GM21529 (cell line): ENCODE measurements at regions not wholly inside any gene's neighbourhood (a gene's known extent, or its start where the extent isn't known, plus 50 kb on each side); places are given as distances from the start of the nearest gene placed in this dataset.

ENCODE experiments used
- ATAC-seq: cut with Tn5 transposase; IDR thresholded peaks from one replicate; pipeline ENCODE4 v1.9.1; 2021; ENCODE audit not compliant: unreplicated experiment

GRCh38 chr21:28791595-28792282 is 200.9 kb downstream of the LTN1 start:
- no peak for ATAC-seq

GRCh38 chr21:28790335-28790734 is 202.3 kb downstream of the LTN1 start:
- ATAC-seq, result no peak

DNA sequence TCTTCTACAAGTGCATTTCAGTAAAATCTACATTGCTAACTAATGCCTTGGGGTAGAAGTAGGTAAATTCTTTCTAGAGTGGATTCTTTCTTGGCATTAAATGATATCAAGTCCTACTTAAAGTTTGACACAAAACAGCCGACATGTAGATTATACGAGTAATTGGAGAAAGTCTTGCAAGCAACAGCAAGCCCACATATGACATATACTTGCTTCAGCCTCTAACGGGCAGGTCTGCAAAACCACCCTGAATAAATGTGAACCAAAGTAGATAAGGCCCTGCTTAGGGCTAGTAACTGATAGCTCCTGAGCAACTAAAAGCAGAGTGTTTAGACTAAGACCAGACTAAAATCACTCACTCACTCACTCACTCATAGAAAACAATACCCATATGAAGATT is 203.2 kb downstream of the LTN1 start:
- no peak for ATAC-seq

DNA sequence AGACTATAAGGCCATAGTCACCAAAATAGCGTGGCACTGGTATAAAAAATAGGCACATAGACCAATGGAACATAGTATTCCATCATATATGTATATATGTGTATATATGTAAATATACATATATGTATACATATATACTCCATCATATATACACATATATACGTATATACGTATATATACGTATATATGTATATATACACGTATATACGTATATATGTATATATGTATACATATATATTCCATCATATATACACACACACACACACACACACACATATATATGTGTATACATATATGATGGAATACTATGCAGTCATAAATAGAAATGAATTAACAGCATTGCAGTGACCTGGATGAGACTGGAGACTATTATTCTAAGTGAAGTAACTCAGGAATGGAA is 204.6 kb downstream of the LTN1 start:
- ATAC-seq, result no peak

GRCh38 chr21:28783641-28784185 is 209.0 kb downstream of the LTN1 start:
- no peak for ATAC-seq

DNA sequence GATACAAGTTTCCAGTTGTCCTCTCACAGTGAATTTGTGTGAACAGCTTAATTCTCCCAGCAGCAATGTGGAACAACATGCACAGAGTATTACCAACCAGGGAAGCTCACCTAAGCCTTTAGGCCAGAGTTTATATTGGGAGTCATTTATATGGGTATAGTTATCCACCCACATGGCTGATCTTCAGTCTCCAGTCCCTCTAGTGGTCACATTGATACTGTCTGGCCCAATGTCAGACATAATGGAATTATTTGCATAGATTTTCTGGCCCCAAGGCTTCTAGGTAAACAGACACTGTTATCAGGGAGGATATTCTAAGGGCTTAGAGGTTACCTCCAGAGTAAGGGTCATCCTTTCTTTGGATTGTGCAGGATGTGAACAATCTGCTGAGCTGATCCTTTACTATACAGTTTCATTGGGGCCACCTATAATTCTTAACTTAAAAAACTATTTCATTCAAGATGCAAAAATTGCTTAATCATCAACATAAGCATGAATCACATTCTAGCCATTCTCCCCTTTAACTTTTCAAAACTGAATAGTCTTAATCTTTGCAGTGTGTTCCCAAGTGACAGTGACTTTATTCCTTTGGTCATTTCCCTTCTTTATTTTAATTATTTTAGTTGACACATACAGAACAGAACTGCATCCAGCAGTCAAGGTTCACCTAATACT is 210.9 kb downstream of the LTN1 start:
- no peak for ATAC-seq

DNA sequence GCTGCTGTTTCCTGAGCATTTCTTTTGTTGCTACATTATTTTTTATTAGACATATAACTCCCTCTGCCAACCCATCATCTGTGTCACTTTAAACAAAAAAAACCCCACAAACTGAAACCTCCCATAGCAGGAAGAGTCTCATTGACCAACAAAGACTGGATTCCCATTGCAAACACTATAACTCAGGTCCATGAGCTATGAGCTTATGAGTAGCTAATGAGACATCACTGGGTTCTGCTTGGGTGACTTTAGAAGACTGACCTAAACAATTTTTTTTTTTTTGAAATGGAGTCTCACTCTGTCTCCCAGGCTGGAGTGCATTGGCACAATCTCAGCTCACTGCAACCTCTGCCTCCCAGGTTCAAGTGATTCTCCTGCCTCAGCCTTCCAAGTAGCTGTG is 212.8 kb downstream of the LTN1 start:
- no peak for ATAC-seq

GRCh38 chr21:28776251-28776650 is 216.4 kb downstream of the LTN1 start:
- no peak for ATAC-seq

- no peak for ATAC-seq
Measured at GRCh38 chr21:28775071-28775470, 217.6 kb downstream of the LTN1 start.

DNA sequence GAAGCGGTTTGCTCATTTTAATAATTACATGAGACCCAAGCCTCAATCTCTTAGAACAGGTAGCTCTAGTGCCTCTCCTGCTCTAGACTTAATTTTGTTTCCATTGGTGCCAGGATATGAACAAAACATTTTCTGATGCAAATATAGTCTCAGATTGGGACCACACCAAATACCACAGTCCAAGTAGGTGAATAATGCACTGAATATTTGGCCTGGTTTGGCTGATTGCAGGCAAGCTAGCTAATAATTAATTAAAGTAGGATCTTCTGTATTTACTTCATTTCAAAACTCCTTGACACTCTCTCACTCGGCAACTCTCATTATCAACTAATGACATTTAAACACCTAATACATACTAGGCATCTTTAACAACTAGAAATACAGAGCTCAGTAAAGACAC is 219.6 kb downstream of the LTN1 start:
- ATAC-seq, result no peak

GRCh38 chr21:28771790-28772501 is 220.7 kb downstream of the LTN1 start:
- ATAC-seq, result no peak

DNA sequence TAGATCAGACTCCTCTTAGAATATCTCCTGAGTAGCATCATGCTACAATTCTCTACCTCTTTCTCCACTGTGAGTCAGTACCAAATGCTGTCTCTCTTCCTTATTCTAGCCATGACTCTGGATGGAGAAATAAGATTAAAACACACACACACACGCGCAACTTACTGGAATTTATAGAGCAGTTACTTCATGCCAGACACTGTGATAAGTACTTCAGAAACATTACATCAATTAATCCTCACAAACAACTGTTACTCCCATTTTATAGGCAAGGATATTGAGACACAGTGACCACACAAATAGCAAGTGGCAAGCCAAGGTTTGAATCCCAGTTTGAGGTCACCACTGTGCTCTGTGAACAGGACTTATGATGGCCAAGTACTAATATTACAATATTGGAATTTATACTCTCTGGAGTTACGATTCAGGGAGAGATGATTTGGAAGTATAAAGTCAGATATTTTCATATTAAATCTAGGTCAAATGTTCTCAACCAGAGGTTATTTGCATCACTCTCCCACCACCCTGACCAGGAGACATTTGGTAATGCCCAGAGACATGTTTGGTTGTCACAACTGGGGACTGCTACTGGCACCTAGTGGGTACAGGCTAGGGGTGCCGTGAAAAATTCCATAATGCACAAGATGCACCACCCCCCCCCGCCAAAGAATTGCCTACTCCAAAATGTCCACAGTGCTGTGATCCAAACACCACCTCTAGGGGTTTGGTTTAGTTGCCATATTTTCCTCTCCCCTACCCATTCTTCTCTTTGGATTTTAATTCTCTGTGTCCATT is 221.6 kb downstream of the LTN1 start:
- no peak for ATAC-seq

DNA sequence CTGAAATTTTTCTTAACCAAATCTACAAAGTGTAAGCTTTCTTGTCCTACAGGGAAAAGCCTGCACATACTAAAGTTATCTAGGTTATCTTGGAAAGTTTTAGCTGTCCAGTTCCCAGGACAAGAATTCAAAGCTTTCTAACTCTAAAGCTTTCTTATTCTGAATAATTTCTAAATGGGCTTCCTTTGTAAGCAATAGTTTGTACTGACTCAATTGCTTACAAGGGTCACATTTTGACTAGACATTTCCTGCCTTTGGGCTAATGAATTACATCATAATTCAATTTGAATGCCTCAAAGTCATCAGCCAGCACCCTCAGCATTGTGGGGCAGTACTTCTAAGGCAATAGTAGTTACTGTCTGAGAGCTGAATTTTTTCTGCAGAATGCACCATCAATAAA is 223.0 kb downstream of the LTN1 start:
- no peak for ATAC-seq

GRCh38 chr21:28768753-28769152 is 223.9 kb downstream of the LTN1 start:
- no peak for ATAC-seq

- ATAC-seq, result no peak
Measured at GRCh38 chr21:28767523-28767922, 225.2 kb downstream of the LTN1 start.

DNA sequence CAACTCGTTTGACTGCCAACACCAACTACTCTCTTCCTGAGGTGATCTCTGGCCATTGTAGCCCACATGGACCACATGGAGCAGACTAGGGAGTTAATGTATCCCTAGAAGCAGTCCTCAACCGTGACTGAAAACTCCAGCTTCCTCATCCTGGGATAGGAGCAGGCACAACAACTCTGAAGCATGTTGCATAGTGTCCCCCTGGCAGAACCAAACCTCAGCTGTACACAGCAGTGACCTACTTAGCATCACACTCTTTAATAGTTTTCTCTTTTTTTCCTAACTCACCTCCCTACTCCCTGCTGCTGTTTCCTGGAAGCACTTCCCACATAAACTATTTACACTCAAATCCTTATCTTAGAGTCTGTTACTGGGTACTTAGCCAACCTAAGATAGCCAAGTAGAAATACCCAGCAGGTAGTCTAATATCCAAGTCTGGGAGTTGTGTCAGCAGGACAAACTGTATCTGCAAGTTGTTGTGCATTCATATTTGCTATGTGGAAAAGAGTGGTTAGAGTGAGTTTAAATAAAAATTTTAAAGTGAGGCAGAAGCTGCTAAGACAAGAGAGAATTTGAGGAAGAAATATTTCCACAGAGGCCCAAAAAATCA is 228.8 kb downstream of the LTN1 start:
- ATAC-seq, result no peak

DNA sequence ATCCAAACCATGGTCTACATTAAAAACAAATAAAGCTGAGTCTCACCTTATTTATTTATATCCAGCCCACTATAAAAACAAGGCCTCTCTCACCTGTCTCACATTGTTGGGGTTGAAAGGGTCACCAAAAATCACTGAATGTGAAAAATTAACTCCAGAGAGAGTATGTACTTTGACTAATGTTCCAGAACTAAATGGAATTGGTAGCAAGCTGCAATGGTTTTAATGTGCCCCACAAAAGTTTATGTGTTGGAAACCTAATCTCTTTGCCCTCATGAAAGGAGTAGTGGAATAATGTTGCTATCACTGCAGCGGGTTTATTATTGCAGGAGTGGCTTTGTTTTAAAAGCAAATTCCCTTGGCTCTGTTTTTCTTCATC is 230.3 kb downstream of the LTN1 start:
- ATAC-seq, result no peak

GRCh38 chr21:28761674-28762356 is 230.9 kb downstream of the LTN1 start:
- no peak for ATAC-seq

DNA sequence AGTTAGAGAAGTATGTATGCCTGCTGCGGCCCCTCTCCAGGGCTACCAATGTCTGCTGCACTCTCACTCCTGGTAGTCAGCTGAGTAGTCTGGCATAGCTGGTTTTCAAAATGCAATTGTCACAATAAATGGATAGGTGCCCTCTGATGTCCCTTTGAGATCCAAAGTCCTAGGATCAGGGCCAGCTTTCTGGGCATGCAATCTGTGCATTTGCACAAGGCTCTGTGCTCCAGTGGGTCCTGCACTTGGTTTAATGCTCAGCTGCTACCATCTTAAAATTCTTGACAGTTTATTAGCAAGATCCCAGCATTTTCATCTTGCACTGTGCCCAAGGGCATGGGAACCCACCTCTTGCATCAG is 233.8 kb downstream of the LTN1 start:
- ATAC-seq, result no peak
